Motor neuron (in vitro differentiated cells): ENCODE measurements at regions not wholly inside any gene's neighbourhood (a gene's known extent, or its start where the extent isn't known, plus 50 kb on each side); places are given as distances from the start of the nearest gene placed in this dataset.

Source experiments
- ATAC-seq, 8 experiments: fragments of 200-7000 bp; cut with Tn5 transposase; replicated peaks in 6 of 8; 2 replicates each; pipeline ENCODE4 v1.8.0; 2021; ENCODE audit warnings: mild to moderate bottlenecking in 8 of 8, moderate library complexity in 8 of 8
- H3K27ac ChIP-seq, 2 donors: fragments of 250-450 bp; sonication (Bioruptor Pico); 2 replicates each; pipeline ENCODE4 v1.9.0; 2021; ENCODE audit warnings: antibody characterized with exemption in 2 of 2, mild to moderate bottlenecking in 2 of 2, moderate library complexity in 1 of 2
- H3K4me1 ChIP-seq, 2 donors: fragments of 250-450 bp; sonication (Bioruptor Pico); replicated peaks in 1 of 2; 2 replicates each; pipeline ENCODE4 v1.6.1; 2021; ENCODE audit warnings: antibody characterized with exemption in 2 of 2, mild to moderate bottlenecking in 2 of 2, moderate library complexity in 1 of 2
- H3K4me3 ChIP-seq, 5 donors: fragments of 250-450 bp; sonication (Bioruptor Pico); 2 replicates each; pipeline ENCODE4 v1.9.0; 2021; ENCODE audit warnings: antibody characterized with exemption in 5 of 5, mild to moderate bottlenecking in 5 of 5, moderate library complexity in 4 of 5
- WGBS, 10 experiments: fragments of 450-650 bp; shearing (Covaris generic); methylation state at CpG; one replicate each; pipeline ENCODE4 v1.0.0; 2022; 5-methylcytosine and 5-hydroxymethylcytosine counted together
- in situ Hi-C, 9 experiments: fragments of 400-800 bp; cut with MboI; loops; one replicate each; pipeline ENCODE4 v1.15.0; 2021; ENCODE audit warnings: low sequenced_read_pairs in 9 of 9, low pct_unique_long_range_greater_than_20kb in 2 of 9; ENCODE audit not compliant: unreplicated experiment in 9 of 9

- in situ Hi-C loops, result no loop called here
- 0 to 78% (median 40%) methylated on average over 1 of the region's 1 CpG; no CpG with 5 or more reads in 5 of the 10 experiments for WGBS, 10 experiments
- no peak overlapping the region for H3K27ac ChIP-seq
- ATAC-seq, result no peak
- H3K4me3 ChIP-seq, result no peak overlapping the region
- H3K4me1 ChIP-seq, result no peaks in the 10 kb centered on the region
Observed at GRCh38 chr10:121049923-121050322, 198.8 kb downstream of the WDR11 start.

GRCh38 chr10:121051171-121051570 is 200.0 kb downstream of the WDR11 start:
- Histone ChIP-seq H3K4me3 (no peak overlapping the region), H3K4me1 (no peaks in the 10 kb centered on the region), H3K27ac (no peak overlapping the region)
- WGBS, 10 experiments, result 50 to 100% (median 93%) methylated on average over 1 to 3 of the region's 3 CpGs; no CpG with 5 or more reads in 1 of the 10 experiments
- in situ Hi-C loops, result no loop called here
- no peak for ATAC-seq

- Histone ChIP-seq H3K27ac (no peak overlapping the region), H3K4me3 (no peak overlapping the region), H3K4me1 (no peaks in the 10 kb centered on the region)
- WGBS, 10 experiments, result 7 to 100% (median 81%) methylated on average over 1 to 3 of the region's 3 CpGs
- no peak for ATAC-seq
- in situ Hi-C loops, result no loop called here
Observed at GRCh38 chr10:121051696-121052279, 200.6 kb downstream of the WDR11 start.

- no peaks in the 10 kb centered on the region for H3K4me1 ChIP-seq
- no peak overlapping the region for H3K27ac ChIP-seq
- 10 to 100% (median 86%) methylated on average over 1 to 3 of the region's 3 CpGs; no CpG with 5 or more reads in 1 of the 10 experiments for WGBS, 10 experiments
- ATAC-seq, result no peak
- H3K4me3 ChIP-seq, result no peak overlapping the region
- in situ Hi-C loops, result no loop called here
Observed at GRCh38 chr10:121053151-121053550, 202.0 kb downstream of the WDR11 start.

GRCh38 chr10:121054874-121055273 is 203.7 kb downstream of the WDR11 start:
- WGBS, 10 experiments, result 28 to 100% (median 93%) methylated on average over 2 to 5 of the region's 5 CpGs
- Histone ChIP-seq H3K4me1 (no peaks in the 10 kb centered on the region), H3K27ac (no peak overlapping the region), H3K4me3 (no peak overlapping the region)
- in situ Hi-C loops, result no loop called here
- ATAC-seq, result no peak

- ATAC-seq, result no peak
- Histone ChIP-seq H3K4me1 (no peaks in the 10 kb centered on the region), H3K27ac (no peak overlapping the region), H3K4me3 (no peak overlapping the region)
- WGBS, 10 experiments, result 0 to 94% (median 81%) methylated on average over 2 to 4 of the region's 4 CpGs; no CpG with 5 or more reads in 3 of the 10 experiments
- in situ Hi-C loops, result no loop called here
Observed at GRCh38 chr10:121057269-121057668, 206.1 kb downstream of the WDR11 start.

GRCh38 chr10:121058082-121058481 is 206.9 kb downstream of the WDR11 start:
- WGBS, 10 experiments, result 53 to 100% (median 95%) methylated on average over 2 to 6 of the region's 6 CpGs

GRCh38 chr10:121059351-121059750 is 208.2 kb downstream of the WDR11 start:
- no peak for ATAC-seq
- Histone ChIP-seq H3K4me3 (no peak overlapping the region), H3K4me1 (peaks cover 0 to 9% of the 10 kb centered on the region in 2 donors), H3K27ac (no peak overlapping the region)
- in situ Hi-C loops, result no loop called here
- 0 to 95% (median 24%) methylated on average over 1 to 4 of the region's 4 CpGs; no CpG with 5 or more reads in 3 of the 10 experiments for WGBS, 10 experiments

More at GRCh38 chr10:121058082-121058481, 206.9 kb downstream of the WDR11 start:
- no peak overlapping the region for H3K27ac ChIP-seq
- ATAC-seq, result no peak
- in situ Hi-C loops, result no loop called here
- no peaks in the 10 kb centered on the region for H3K4me1 ChIP-seq
- no peak overlapping the region for H3K4me3 ChIP-seq

- WGBS, 10 experiments, result 0 to 90% (median 75%) methylated on average over 1 to 3 of the region's 3 CpGs; no CpG with 5 or more reads in 3 of the 10 experiments
- no peak for ATAC-seq
- Histone ChIP-seq H3K4me1 (peaks cover 0 to 9% of the 10 kb centered on the region in 2 donors), H3K27ac (no peak overlapping the region), H3K4me3 (no peak overlapping the region)
- in situ Hi-C loops, result no loop called here
Observed at GRCh38 chr10:121062115-121062514, 211.0 kb downstream of the WDR11 start.

- no peak overlapping the region for H3K4me3 ChIP-seq
- ATAC-seq, result peak in 3 of 8 experiments; percentile 30 to 57 (median 54)
- 22 to 100% (median 60%) methylated on average over 2 to 6 of the region's 8 CpGs; no CpG with 5 or more reads in 2 of the 10 experiments for WGBS, 10 experiments
- H3K27ac ChIP-seq, result no peak overlapping the region
- in situ Hi-C loops, result no loop called here
- H3K4me1 ChIP-seq, result peaks cover 0 to 9% of the 10 kb centered on the region in 2 donors
Observed at GRCh38 chr10:121063744-121064143, 212.6 kb downstream of the WDR11 start.

GRCh38 chr10:121064491-121064890 is 213.3 kb downstream of the WDR11 start:
- in situ Hi-C loops, result no loop called here
- no peak overlapping the region for H3K4me3 ChIP-seq
- no peak overlapping the region for H3K27ac ChIP-seq
- no peak for ATAC-seq
- H3K4me1 ChIP-seq, result peaks cover 0 to 9% of the 10 kb centered on the region in 2 donors

GRCh38 chr10:121065330-121065729 is 214.2 kb downstream of the WDR11 start:
- Histone ChIP-seq H3K4me1 (peaks cover 0 to 11% of the 10 kb centered on the region in 2 donors), H3K4me3 (no peak overlapping the region), H3K27ac (no peak overlapping the region)
- no peak for ATAC-seq
- in situ Hi-C loops, result no loop called here

- peaks cover 0 to 15% of the 10 kb centered on the region in 2 donors for H3K4me1 ChIP-seq
- 5 to 100% (median 34%) methylated on average over 1 to 6 of the region's 9 CpGs; no CpG with 5 or more reads in 2 of the 10 experiments for WGBS, 10 experiments
- in situ Hi-C loops, result no loop called here
- ATAC-seq, result peak in 3 of 8 experiments; percentile 96 to 97 (median 96)
- H3K27ac ChIP-seq, result no peak overlapping the region
- H3K4me3 ChIP-seq, result no peak overlapping the region
Observed at GRCh38 chr10:121069061-121069850, 218.1 kb downstream of the WDR11 start.
